Inflammatory macrophage treated with lipopolysaccharide for 1 hour (primary cell): ENCODE measurements at regions not wholly inside any gene's neighbourhood (a gene's known extent, or its start where the extent isn't known, plus 50 kb on each side); places are given as distances from the start of the nearest gene placed in this dataset.

Experiments
- DNase-seq, 2 donors: peaks; one replicate each; pipeline ENCODE4 v3.0.0-alpha.2; 2020 to 2022

DNA sequence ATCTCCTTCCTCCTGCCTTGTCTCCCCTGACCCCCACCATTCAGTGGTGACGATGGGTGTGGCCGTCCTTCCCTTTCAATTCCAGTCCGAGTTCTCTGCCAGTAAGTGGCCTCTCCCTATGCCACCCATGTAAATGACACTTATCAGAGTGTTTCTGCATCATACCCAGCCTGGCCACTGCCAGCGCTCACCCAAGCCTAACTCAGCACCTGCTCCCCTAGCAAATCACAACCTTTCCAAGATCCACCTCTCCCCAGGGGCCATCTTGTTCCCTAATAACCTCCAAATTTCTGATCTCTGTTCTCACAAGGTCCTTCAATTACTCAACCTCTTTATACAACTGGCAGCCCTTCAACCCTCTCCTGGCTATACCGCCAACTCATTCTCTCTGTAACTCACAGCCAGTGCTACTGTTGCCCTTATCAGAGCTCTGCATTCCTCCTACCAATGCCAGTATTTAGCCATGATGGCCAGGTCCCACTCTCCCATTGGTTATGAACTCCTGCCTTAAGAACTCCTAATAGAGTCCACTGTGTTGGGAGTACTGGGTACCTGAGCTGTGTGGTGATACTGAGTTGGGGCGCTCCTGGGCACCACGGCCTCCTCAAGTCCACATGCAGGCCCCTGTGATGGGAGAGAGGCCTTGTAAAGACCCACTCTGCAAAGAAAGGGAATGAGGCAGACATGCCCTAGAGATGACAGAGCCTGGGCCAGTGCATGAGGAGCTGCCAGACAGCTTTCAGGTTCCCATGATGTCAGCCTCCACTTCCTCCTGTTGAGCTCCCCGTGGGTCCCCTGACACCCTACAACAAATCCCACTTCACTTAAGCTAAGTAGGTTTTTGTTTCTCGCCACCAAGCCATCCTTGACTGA is 187.4 kb upstream of the RREB1 start:
- peak in 1 of 2 donors; percentile 55 for DNase-seq

DNA sequence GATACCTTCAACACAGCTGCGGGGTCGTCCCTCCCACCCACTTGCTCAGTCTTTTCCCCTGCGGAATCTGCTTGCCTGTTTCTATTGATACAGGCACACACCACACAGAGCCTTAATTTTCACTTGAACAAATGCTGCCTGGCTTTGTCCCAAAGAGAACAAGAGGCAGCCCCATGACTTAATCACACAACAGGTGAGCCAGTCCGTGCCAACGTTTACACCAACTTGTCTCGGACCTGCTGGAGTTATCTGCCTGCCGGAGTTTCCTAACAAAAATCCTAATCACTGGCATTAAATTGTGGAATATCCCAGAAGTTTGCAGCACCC is 186.8 kb upstream of the RREB1 start:
- no peak for DNase-seq

- peak; percentile 50 to 73 for DNase-seq
These were observed 185.6 kb upstream of the RREB1 start for GRCh38 chr6:6922166-6922565.

GRCh38 chr6:6923605-6924004 is 184.2 kb upstream of the RREB1 start:
- DNase-seq, result no peak

- no peak for DNase-seq
These were observed 183.1 kb upstream of the RREB1 start for GRCh38 chr6:6924708-6925107.

GRCh38 chr6:6925391-6926164 is 182.2 kb upstream of the RREB1 start:
- DNase-seq, result no peak

- no peak for DNase-seq
These were observed 180.9 kb upstream of the RREB1 start for GRCh38 chr6:6926856-6927255.

DNA sequence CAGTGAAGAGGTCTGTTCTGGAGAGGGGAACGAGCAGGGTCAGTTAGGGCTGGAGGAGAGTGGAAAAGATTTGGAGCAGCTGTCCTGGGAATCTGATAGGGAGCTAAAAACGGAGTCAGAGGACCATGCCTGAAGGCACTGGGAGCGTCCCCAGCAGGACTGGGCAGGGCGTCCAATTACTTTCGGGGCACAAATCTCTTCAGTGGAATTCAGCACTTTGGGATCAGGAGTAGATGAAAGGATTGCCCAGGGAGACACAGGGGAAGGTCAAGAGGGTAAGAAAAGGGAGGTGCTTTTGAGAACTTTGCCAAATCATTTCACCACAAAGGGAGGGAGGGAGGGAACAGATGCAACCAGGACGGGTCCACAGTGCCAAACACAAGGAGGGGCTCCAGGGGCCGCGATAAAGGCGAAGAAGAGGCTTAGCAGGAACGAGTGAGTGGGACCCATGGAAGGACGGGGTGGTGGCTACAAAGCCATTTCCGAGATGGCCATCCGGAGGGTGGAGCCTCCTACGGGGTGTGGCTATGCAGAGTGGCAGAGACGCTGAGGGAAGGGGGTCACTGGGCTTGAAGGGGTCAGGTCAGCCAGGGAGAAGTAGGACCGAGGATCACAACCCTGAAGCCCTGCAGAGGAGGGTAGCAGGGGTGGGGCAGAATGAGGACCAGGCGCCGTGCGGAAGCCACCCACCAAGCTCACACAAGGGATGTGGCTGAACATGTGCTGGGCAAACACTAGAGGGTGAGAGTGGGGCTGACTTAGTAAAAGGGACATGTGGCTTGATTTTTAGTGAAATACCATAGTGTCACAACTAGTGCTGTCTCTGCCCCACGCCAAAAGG is 180.0 kb upstream of the RREB1 start:
- peak; percentile 70 to 91 for DNase-seq

- DNase-seq, result no peak
These were observed 177.4 kb upstream of the RREB1 start for GRCh38 chr6:6930223-6930880.

GRCh38 chr6:6931071-6932025 is 176.4 kb upstream of the RREB1 start:
- peak; percentile 51 to 67 for DNase-seq

DNA sequence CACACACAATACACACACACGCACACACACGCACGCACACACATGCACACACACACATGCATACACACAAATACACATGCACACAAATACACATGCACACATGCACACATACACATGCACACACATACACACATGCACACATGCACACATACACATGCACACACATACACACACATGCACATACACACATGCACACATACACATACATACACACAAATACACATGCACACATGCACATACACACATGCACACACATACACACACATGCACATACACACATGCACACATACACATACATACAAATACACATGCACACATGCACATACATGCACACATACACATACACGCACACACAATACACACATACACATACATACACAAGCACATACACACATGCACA is 175.4 kb upstream of the RREB1 start:
- DNase-seq, result no peak

DNA sequence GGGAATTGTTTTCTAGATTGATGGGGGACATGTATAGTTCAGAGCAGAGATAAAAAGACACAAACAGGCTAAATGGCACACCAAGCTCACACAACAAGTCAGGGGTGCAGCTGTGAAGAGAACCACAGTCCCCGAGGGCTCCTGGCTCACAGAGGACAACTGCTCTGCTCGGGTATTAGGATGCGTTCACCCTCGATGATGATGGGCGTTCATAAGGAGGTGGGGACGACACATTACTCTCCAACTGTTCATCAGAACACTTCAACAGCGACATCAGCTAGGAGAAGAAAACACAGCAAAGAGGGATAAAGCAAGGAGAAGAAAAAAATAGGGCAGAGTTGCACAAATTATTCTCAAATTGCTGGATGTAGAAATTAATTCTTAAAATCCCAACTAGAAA is 174.8 kb upstream of the RREB1 start:
- no peak for DNase-seq

DNA sequence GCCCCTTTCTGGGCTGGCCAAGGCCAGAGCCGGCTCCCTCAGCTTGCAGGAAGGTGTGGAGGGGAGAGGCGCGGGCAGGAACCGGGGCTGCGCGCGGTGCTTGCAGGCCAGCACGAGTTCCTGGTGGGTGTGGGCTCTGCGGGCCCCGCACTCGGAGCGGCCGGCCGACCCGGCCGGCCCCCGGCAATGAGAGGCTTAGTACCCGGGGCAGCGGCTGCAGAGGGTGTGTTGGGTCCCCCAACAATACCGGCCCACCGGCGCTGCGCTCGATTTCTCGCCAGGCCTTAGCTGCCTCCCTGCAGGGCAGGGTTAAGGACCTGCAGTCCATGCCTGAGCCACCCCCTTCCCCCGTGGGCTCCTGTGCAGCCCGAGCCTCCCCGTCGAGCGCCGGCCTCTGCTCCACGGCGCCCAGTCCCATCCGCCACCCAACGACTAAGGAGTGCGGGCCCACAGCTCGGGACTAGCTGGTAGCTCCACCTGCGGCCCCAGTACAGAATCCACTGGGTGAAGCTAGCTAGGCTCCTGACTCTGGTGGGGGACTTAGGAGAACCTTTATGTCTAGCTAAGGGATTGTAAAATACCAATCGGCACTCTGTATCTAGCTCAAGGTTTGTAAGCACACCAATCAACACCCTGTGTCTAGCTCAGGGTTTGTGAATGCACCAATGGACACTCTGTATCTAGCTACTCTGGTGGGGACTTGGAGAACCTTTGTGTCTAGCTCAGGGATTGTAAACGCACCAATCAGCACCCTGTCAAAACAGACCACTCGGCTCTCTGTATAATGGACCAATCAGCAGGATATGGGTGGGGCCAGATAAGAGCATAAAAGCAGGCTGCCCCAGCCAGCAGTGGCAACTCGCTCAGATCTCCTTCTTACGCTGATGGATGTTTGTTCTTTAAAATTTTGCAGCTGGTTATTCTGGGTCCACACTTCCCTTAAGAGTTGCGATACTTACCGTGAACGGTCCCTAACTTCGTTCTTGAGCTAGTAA is 167.4 kb upstream of the RREB1 start:
- DNase-seq, result no peak

DNA sequence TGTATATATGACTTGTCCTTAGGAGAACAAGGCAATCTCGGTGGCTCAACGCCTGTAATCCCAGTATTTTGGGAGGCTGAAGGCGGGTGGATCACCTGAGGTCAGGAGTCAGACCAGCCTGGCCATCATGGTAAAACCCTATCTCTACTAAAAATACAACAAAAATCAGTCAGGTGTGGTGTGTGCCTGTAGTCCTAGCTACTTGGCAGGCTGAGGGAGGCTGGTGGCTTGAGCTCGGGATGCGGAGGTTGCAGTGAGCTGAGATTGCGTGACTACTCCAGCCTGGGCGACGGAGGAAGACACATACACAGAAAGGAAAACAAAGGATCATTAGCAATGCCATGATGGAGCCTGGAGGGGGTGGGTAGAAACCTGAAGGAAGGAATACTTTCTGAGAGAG is 166.6 kb upstream of the RREB1 start:
- DNase-seq, result no peak

- no peak for DNase-seq
These were observed 165.7 kb upstream of the RREB1 start for GRCh38 chr6:6942091-6942490.

DNA sequence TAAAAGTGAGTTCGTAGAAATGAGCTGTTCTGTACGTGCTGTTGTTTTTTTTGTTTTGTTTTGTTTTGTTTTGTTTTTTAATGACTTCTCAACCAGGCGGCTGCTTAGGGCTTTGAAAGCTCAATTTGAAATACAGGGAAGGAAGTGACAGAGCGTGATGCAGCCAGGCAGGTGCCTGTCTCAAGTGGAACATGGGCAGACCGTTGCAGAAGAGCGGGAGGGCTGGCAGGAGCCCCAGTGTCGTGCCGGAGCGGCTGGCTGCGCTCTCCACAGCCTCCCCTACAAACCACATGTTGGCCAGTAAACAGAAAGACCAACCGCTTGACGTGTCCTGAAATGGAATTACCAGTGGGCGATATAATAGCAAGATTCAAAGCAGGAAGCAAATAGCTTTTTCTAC is 164.9 kb upstream of the RREB1 start:
- peak; percentile 18 to 40 for DNase-seq

DNA sequence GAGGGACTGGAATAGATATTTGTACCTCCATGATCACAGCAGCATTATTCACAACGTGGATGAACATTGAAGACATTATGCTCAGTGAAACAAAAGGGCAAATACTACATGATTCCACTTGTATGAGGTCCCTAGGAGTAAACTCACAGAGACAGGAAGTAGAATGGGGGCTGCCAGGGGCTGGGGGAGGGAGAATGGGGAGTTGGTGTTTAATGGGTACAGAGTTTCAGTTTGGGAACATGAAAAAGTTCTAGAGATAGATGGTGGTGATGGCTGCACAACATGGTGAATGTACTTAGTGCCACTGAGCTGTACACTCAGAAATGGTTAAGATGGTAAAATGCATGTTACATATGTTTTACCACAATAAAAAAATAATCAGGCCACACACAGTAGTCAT is 164.3 kb upstream of the RREB1 start:
- DNase-seq, result no peak

DNA sequence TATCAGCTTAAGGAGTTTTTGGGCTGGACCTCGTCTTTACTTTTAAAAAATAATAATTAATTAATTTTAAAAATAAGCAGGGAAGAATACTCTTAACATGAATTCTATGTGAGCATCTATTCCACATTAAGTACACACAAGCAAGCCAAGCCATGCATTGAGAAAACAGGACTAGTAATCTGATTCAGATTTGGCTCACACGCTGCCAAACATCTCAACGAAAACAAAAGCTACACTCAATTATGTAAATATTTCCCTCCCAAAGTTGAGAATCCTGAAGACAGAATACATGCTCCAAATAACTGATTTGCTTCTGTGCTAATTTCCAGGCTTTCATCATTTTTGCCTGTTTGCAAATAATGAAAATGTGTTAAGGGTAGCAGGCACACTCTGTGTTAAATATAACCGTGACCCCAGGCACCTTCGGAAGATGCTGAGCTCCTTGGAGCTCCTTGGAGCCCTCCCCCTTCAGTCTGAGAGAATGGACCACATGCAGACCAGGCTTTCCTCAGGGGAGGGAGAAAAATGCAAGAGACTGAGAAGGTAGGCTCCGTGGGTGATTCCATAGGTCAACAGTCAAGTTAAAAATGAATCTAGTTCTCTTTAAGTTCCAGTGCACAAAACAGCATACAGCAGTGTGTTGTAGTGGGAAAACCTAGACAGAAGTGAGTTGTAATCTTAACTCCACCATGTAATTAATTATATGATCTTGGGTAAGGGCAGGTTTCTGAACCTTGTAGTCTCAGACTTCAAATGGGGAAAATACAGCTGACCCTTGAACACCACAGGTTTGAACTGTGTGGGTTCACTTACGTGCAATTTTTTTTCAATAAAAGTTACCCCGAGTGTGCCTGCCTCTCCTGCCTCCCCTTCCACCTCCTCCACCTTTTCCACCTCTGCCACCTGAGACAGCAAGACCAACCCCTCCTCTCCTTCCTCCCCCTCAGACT is 161.3 kb upstream of the RREB1 start:
- DNase-seq, result no peak
